Tibial nerve (tissue), 4 donors: ENCODE measurements at regions not wholly inside any gene's neighbourhood (a gene's known extent, or its start where the extent isn't known, plus 50 kb on each side); places are given as distances from the start of the nearest gene placed in this dataset.

Source experiments
- DNase-seq, 2 donors: peaks; one replicate each; pipeline ENCODE4 v3.0.0-alpha.2; 2019; ENCODE audit warnings: low spot score in 2 of 2
- H3K27ac ChIP-seq, 4 donors: fragments of 200-600 bp; sonication (generic) in 3 of 4; one replicate each; pipeline ENCODE4 v1.5.1; 2017 to 2019; ENCODE audit warnings: mild to moderate bottlenecking in 1 of 4
- H3K27me3 ChIP-seq, 2 donors: fragments of 200-600 bp; sonication (generic) in 1 of 2; one replicate each; pipeline versions ENCODE4 v1.5.1 to v1.6.0; 2017 to 2019
- H3K36me3 ChIP-seq, 3 donors: fragments of 200-600 bp; sonication (generic); one replicate each; pipeline ENCODE4 v1.5.1; 2018 to 2019
- H3K4me1 ChIP-seq, 4 donors: fragments of 200-600 bp; sonication (generic) in 3 of 4; one replicate each; pipeline ENCODE4 v1.5.1; 2017 to 2019
- H3K4me3 ChIP-seq, 4 donors: fragments of 200-600 bp; sonication (generic) in 3 of 4; one replicate each; pipeline ENCODE4 v1.5.1; 2017 to 2019; ENCODE audit warnings: mild to moderate bottlenecking in 1 of 4, moderate library complexity in 1 of 4
- H3K9me3 ChIP-seq, 4 donors: fragments of 200-600 bp; sonication (generic) in 3 of 4; one replicate each; pipeline ENCODE4 v1.5.1; 2017 to 2019
- EP300 ChIP-seq, 2 donors: sonication (generic); formaldehyde crosslinking; IDR thresholded peaks; one replicate each; pipeline ENCODE4 v1.6.1; 2017; ENCODE audit warnings: antibody characterized with exemption in 2 of 2, mild to moderate bottlenecking in 1 of 2
- POLR2A ChIP-seq, 2 donors: fragments of 450-650 bp; IDR thresholded peaks; one replicate each; pipeline ENCODE4 v1.6.1; 2017; ENCODE audit warnings: antibody characterized with exemption in 2 of 2, mild to moderate bottlenecking in 2 of 2, moderate library complexity in 2 of 2
- WGBS, 2 donors: methylation state at CpG; one replicate each; pipeline ENCODE4 v1.1.5; 2018; 5-methylcytosine and 5-hydroxymethylcytosine counted together
- TF ChIP-seq, protein P1 (sequence below), 5 experiments: fragments of 200-600 bp in 3 of 5; fragments of 450-650 bp in 2 of 5; sonication (generic) in 3 of 5; IDR thresholded peaks; one replicate each; pipeline ENCODE4 v1.5.1; 2016 to 2019; ENCODE audit warnings: antibody characterized with exemption in 5 of 5, mild to moderate bottlenecking in 3 of 5, moderate library complexity in 2 of 5

DNA sequence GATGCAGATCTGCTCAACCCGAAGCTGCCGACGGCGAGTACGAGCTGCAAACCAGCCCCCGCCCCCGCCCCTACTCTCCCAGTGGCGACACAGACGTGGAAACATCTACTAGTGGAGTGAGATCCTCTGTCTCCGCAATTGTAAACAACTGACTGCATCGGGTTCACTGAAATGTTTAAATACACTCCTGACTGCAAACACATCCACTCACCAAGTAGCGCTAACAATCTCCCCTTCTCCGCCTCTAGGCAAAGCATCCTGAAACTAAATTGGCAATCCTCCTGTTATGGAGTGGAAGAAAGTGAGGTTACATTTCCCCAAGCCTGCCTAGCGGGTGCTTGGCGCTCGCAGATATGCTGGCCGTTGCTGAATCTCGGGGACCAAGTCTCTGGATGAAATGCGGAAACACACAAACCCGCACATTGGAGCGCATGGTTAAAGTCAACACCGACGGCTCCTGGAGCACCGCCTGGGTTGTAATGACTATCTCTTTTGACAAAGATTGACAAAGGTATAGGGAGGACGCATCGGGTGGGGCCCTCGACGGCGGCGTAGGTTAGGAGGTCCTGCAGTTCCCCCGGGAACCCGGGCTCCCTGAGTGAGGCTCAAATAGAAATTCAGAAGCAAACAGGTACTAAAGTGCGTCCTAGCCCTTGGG is 117.0 kb upstream of the TEX13C start:
- no peaks in the 10 kb centered on the region for H3K9me3 ChIP-seq
- WGBS, 2 donors, result 2 to 33% methylated on average over 18 to 32 of the region's 33 CpGs
- H3K27me3 ChIP-seq, result peaks cover 0 to 27% of the 10 kb centered on the region in 2 donors
- no peak overlapping the region for H3K27ac ChIP-seq
- peaks cover 0 to 22% (median 0%) of the 10 kb centered on the region in 4 donors for H3K4me1 ChIP-seq
- TF ChIP-seq, protein P1, sequence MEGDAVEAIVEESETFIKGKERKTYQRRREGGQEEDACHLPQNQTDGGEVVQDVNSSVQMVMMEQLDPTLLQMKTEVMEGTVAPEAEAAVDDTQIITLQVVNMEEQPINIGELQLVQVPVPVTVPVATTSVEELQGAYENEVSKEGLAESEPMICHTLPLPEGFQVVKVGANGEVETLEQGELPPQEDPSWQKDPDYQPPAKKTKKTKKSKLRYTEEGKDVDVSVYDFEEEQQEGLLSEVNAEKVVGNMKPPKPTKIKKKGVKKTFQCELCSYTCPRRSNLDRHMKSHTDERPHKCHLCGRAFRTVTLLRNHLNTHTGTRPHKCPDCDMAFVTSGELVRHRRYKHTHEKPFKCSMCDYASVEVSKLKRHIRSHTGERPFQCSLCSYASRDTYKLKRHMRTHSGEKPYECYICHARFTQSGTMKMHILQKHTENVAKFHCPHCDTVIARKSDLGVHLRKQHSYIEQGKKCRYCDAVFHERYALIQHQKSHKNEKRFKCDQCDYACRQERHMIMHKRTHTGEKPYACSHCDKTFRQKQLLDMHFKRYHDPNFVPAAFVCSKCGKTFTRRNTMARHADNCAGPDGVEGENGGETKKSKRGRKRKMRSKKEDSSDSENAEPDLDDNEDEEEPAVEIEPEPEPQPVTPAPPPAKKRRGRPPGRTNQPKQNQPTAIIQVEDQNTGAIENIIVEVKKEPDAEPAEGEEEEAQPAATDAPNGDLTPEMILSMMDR (IDR thresholded peaks at IDR 0.05), result no peak
- TF ChIP-seq EP300 (IDR thresholded peaks at IDR 0.05) (no peak), POLR2A (IDR thresholded peaks at IDR 0.05) (no peak)
- no peaks in the 10 kb centered on the region for H3K36me3 ChIP-seq
- DNase-seq, result no peak
- peak overlapping the region in 2 of 4 donors; percentile 42 to 55 for H3K4me3 ChIP-seq

DNA sequence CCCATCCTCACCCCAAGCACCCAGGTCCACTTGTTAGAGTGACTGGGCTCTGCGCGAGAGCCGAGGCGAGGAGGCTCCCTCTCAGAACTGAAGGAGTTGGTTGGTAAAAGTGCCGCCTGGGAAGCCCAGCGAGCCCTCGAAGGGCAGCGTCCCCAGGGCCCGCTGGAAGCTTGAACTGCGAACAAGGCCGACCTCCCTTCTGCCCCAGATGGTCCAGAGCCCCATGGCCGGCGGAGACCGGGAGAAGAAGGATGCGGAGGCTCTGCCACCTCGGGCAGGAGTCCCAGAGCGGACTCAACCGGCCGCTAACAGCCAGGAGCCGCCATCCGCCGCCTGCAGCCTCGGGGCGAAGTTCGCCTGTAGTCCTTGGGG is 116.3 kb upstream of the TEX13C start:
- H3K27ac ChIP-seq, result peak overlapping the region in 1 of 4 donors; percentile 47
- 13 to 35% methylated on average over 3 to 25 of the region's 25 CpGs for WGBS, 2 donors
- peak overlapping the region; percentile 27 to 55 (median 35) for H3K4me3 ChIP-seq

DNA sequence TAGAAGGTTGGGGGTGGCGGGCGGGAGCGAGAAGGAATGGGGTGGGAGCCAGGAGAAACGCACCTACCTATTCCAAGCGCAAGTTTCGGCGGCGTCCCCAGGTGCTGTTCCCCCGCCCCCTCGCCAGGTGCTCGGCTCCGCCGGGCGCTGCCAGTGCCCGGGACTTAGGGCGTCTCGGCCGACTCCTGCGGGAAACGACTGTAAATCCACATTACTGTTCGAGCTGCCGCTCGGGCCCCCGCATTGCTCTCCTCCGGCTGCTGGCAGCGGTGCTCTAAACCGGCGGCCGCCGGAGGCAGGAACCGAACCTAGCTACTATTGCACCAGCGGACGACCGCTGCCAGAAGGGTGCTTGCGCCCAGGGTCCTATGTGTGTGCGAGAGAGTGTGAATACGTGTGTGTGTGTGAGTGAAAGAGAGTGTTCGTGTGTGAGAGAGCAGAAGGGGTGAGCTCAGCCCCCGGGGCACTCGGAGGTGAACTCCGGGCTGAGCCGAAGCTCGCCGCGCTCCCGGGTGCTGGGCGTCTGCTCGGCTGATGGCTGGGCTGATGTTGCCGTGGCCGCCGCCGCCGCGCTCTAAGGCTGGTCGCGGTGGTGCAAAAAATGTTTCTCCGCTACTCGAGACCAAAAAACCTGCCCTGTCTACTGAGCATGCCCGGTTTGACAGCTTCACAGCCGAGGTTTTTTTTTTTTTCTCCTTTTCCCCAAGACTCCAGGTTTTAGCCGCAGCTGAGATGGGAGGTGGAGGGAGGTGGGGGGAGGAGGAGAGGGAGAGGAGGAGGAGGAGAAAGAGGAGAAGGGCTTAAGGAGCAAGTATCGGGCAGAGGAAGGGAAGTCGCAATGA is 115.7 kb upstream of the TEX13C start:
- Histone ChIP-seq H3K9me3 (no peaks in the 10 kb centered on the region), H3K27me3 (peaks cover 0 to 27% of the 10 kb centered on the region in 2 donors), H3K4me3 (peak overlapping the region; percentile 27 to 55 (median 35)), H3K27ac (peak overlapping the region in 1 of 4 donors; percentile 76), H3K4me1 (peaks cover 0 to 22% (median 0%) of the 10 kb centered on the region in 4 donors), H3K36me3 (no peaks in the 10 kb centered on the region)
- no peak for DNase-seq
- TF ChIP-seq, protein P1 (IDR thresholded peaks at IDR 0.05), result no peak
- TF ChIP-seq EP300 (IDR thresholded peaks at IDR 0.05), result no peak
- no peak for TF ChIP-seq POLR2A (IDR thresholded peaks at IDR 0.05)
- 1 to 41% methylated on average over 30 to 53 of the region's 63 CpGs for WGBS, 2 donors

More for the DNA sequence above, 116.3 kb upstream of the TEX13C start:
- Histone ChIP-seq H3K27me3 (peaks cover 0 to 27% of the 10 kb centered on the region in 2 donors), H3K9me3 (no peaks in the 10 kb centered on the region), H3K4me1 (peaks cover 0 to 22% (median 0%) of the 10 kb centered on the region in 4 donors), H3K36me3 (no peaks in the 10 kb centered on the region)
- no peak for TF ChIP-seq POLR2A (IDR thresholded peaks at IDR 0.05)
- no peak for TF ChIP-seq EP300 (IDR thresholded peaks at IDR 0.05)
- TF ChIP-seq, protein P1 (IDR thresholded peaks at IDR 0.05), result no peak
- DNase-seq, result no peak

DNA sequence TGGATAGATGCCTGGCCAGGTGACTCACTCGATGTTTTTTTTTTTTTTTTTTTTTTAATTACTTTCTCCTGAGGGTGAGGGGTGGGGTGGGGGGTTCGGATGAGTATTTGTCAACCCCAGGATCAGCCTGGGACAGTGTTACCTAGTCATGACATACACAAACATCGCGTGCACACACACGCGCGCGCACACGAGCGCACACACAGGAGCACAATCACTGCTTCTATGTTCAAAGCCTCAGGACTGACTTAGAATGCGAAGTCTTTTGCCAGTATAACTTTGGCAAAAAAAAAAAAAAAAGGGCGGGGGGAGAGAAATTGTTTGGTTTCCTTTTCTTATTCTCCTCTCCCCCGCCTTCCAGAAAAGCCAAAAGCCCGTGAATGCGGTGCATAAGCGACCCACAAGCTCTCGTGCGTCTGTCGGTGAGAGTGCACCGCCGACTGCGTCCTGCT is 115.0 kb upstream of the TEX13C start:
- Histone ChIP-seq H3K9me3 (no peaks in the 10 kb centered on the region), H3K36me3 (no peaks in the 10 kb centered on the region), H3K27me3 (peaks cover 0 to 27% of the 10 kb centered on the region in 2 donors), H3K4me1 (peaks cover 0 to 22% (median 0%) of the 10 kb centered on the region in 4 donors), H3K4me3 (peak overlapping the region; percentile 26 to 55 (median 37)), H3K27ac (peak overlapping the region in 3 of 4 donors; percentile 3 to 76 (median 62))
- WGBS, 2 donors, result 0 to 41% methylated on average over 19 to 22 of the region's 22 CpGs
- no peak for TF ChIP-seq EP300 (IDR thresholded peaks at IDR 0.05)
- TF ChIP-seq POLR2A (IDR thresholded peaks at IDR 0.05), result no peak
- DNase-seq, result no peak

DNA sequence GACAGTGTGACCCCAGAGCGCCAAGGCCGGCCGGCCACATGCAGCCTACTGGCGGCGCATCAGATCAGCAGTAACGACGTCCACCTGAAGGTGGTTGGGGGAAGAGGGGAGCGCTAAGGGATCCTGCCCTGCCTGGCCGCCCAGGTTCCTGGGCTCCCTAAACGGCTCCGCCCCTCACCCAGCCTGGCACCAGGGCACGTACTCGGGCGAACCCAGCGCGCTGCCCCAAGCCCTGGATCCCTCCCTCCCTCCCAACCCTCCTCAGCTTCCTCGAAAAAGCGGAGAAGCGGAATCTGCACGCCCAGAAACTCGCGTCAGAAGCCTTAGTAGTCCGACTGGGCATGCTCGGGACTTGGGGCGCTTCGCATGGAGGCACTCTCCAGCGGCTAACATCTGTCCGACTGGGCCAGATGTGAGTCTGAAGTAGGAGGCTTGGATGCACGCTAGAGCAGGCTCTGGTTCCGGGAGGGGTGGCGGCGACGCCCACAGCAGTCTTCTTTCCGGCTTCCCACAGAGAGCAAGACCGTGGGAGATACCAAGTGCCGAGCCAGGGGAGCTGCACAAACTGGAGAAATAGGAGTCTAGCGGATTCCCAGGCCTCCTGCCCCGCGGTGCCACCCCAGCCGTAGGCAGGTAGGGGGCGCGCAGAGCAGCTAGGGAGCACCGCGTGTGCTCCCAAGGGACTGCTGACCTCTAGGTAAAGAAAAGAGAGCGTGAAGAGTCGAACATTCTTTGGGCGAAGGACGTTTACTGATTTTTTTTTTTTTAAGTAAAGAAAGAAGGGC is 114.3 kb upstream of the TEX13C start:
- no peak for TF ChIP-seq EP300 (IDR thresholded peaks at IDR 0.05)
- TF ChIP-seq, protein P1 (IDR thresholded peaks at IDR 0.05), result peak in 1 of 5 experiments; percentile 17
- Histone ChIP-seq H3K27ac (peak overlapping the region in 3 of 4 donors; percentile 3 to 76 (median 62)), H3K36me3 (no peaks in the 10 kb centered on the region), H3K9me3 (no peaks in the 10 kb centered on the region), H3K27me3 (peaks cover 0 to 27% of the 10 kb centered on the region in 2 donors), H3K4me1 (peaks cover 0 to 22% (median 0%) of the 10 kb centered on the region in 4 donors), H3K4me3 (peak overlapping the region; percentile 26 to 55 (median 37))
- WGBS, 2 donors, result 1 to 41% methylated on average over 14 to 46 of the region's 48 CpGs
- DNase-seq, result peak in 1 of 2 donors; percentile 12
